Activated T-helper 1 cell treated with Interleukin-2 at 50 U/mL for 16 hours (primary cell): ENCODE measurements at regions not wholly inside any gene's neighbourhood (a gene's known extent, or its start where the extent isn't known, plus 50 kb on each side); places are given as distances from the start of the nearest gene placed in this dataset.
"Not testable (repeated sequence)": the region's sequence is repeated elsewhere in the genome, so short reads cannot be mapped to it uniquely, and the experiment has no call there.

Experiments
- DNase-seq: peaks from one replicate; pipeline ENCODE4 v3.0.0-alpha.2; 2020; ENCODE audit warnings: low read depth

DNA sequence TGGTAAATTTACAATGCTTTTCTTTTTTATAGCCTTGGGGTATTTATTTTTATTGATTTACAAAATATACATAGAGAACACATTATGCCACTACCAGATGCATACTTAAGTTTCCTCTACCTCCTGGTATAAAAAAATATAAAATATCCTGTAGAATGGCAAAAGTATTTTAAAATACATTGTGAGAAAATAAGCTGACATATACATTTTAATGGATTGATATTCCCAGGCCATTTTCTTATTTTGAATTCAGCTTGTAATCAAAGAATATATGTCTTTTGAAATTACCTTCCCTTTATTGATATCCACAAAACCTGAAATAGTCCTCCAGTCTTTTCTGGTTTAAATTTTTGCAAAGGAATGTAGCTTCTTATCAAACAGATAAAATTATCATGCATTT is 923.9 kb downstream of the CDH18 start:
- DNase-seq: no peak

DNA sequence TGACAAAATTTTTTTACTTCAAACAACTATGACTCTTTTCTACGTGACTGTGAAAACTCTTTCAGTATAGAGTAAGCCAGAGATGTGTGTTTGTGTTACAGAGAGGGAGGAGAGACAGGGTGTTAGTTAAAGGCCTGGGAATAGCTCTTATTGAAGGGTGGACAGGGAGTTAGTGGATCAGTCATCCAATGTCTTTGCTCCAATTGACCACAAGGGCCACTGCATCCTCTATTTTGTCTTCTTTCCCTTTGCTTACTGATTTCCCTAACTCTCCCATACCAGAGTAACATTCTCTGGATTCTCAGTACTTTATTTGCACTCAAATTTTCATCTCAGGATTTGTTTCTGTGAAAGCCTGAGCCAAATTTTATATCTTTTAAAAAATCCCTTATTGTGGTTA is 920.3 kb downstream of the CDH18 start:
- no peak for DNase-seq

- no peak for DNase-seq
These were observed 889.6 kb downstream of the CDH18 start for GRCh38 chr5:19098434-19098833.

GRCh38 chr5:19099195-19099594 is 888.8 kb downstream of the CDH18 start:
- DNase-seq: no peak

- no peak for DNase-seq
These were observed 883.1 kb downstream of the CDH18 start for GRCh38 chr5:19104948-19105347.

- no peak for DNase-seq
These were observed 865.1 kb downstream of the CDH18 start for GRCh38 chr5:19122923-19123322.

DNA sequence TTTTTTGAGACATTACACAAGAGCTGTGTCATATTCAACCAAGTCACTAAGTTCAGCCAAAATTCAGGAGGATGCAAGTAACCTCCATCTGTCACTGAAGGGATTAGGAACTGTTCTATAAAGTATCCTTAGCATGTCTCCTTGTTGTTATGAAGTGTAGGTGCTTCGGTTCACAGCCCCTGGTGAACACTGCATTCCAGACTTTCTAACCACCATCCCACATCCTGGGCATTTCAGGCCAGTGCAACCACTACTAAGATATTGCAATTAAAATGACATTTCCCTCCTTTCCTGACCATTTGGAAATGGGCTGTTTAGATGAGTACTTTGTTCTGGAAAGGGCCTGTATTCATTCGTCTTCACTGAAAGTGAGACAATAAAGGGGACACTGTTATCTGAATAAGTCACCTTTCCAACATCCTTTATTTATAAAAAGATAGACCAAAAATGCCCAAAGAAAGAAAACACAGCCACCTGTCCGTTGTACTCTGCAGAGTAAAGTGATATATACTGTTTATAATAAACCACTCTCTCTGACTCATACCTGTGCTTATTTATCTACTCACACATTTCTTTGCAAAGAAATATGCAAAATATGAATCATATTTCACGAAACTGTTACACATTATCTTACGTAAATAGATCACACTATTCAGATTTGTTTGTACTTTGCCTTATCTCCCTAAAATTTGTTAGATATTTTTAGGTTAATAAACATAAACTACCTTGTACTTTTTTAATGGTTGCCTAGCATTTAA is 861.9 kb downstream of the CDH18 start:
- DNase-seq: no peak

DNA sequence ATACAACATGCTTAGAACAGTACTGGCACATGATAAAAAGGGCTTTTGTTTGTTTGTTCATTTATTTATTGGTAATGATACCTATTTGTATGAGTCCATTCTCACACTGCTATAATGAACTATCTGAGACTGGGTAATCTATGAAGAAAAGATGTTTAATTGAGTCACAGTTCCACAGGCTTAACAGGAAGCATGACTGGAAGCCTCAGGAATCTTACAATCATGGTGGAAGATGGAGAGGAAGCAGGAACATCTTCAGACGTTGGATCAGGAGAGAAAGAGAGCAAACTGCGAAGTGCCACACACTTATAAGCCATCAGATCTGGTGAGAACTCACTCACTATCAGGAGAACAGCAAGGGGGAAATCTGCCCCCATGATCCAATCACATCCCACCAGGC is 847.7 kb downstream of the CDH18 start:
- DNase-seq: no peak

DNA sequence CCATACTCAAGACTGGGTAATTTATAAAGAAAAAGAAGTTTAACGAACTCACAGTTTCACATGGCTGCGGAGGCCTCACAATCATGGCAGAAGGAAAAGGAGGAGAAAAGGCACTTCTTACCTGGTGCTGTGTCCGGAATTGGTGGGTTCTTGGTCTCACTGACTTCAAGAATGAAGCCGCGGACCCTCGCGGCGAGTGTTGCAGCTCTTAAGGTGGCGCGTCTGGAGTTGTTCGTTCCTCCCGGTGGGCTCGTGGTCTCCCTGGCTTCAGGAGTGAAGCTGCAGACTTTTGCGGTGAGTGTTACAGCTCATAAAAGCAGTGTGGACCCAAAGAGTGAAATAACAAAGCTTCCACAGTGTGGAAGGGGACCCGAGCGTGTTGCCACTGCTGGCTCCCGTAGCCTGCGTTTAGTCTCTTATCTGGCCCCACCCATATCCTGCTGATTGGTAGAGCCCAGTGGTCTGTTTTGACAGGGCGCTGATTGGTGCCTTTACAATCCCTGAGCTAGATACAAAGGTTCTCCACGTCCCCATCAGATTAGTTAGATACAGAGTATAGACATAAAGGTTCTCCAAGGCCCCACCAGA is 846.0 kb downstream of the CDH18 start:
- DNase-seq: not testable (repeated sequence)

- not testable (repeated sequence) for DNase-seq
These were observed 845.1 kb downstream of the CDH18 start for GRCh38 chr5:19142713-19143414.

DNA sequence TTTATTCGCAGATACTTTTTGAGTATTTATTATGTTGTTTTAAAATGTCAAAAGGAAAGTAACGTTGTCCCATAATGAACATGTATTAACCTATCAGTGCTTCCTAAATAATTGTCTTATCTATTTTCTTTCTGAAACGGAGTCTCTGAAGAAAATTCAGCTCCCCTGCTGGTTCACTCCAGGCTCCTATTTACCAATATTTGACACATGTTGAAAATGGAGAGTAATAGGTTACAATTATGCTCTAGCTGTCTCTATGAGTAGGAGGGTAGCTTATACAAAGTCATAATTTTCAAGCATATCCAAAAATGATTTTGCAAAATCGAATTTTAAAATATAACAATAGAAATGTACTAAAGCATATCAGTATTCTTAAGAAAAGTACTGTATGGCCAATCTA is 844.1 kb downstream of the CDH18 start:
- no peak for DNase-seq

DNA sequence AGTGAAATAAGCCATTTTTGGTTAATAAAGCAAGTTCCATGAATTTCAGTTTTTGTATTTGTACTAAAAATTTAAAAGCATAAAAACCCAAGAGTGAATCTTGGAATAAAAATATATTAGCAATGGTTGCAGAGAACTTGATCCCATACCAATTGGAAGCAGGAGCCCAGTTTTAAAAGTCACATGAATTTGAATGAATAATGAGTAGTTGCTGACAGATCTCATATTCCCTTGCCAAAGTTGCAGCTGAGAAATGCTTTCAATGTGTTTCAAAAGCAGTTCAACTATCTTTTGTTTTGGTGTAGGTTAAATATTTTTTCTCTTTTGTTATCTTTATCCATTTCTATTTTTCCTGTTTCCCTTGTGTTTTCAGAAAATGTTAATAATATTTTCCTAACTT is 818.6 kb downstream of the CDH18 start:
- no peak for DNase-seq

- no peak for DNase-seq
These were observed 815.0 kb downstream of the CDH18 start for GRCh38 chr5:19172926-19173470.

DNA sequence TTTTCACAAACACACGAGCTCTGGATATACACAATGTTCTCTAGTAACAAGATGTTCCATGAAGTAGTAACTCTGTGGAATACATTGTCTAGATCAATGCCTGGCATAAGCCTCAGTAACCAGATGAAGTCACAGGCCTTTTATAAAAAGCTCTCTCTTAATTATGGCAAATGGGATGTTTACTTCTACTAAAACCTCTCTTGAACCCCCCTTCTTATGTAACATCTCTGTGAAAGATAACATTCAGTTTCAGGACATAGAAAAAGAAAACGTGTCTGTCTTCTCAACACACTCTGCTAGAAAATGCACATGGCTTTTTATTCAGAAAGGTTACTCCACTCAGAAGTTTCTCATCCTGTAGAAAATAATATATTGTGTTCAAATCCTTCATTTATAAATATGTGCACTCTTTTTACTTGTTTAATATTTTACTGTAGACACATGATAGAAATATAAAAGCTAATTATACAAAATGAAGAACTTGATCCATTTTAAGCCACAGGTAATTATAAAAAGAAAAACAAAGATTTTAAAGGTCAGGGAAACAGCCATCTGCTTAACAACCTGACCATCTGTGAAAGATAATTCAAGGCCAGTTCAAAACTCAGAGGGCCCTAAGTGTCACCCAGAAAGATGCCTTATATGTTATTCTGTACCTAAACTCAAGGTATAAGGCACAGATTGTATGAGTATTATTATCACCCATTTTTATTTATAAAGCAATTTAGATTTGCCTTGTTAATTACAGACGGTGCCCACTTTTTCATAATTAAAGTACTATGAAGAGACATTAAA is 812.0 kb downstream of the CDH18 start:
- DNase-seq: no peak

DNA sequence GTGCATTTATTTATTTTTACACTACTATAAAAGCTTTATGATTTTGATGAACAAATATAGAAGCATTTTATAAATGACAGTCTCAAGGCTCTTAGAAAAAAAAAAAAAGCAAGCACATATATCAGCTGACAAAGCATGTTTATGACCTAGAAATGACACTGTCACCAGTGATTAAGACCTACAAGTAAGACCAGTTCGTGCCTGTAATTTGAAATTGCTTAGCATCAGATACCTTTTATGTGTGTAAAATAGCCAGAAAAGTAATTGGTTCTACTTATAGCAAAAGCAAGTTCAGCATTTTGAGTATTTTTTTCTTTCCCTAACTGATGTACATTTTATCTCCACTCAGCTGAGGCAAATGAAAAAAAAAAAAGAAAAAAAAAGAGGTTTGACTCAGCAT is 808.4 kb downstream of the CDH18 start:
- no peak for DNase-seq

DNA sequence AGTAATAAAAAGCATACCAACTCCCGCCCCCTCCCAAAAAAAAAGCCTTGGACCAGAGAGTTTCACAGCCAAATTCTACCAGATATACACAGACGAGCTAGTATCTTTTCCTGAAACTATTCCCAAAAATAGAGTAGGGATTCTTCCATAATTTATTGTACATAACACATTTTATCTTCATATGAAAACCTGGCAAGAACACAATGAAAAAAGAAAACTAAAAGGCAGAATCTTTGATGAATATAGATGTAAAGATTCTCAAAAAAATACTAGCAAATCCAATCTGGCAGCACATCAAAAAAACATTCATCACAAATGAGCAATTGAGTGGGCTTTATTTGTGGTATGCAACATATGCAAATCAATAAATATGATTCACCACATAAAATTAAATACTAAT is 798.8 kb downstream of the CDH18 start:
- no peak for DNase-seq

GRCh38 chr5:19193631-19194030 is 794.4 kb downstream of the CDH18 start:
- no peak for DNase-seq

DNA sequence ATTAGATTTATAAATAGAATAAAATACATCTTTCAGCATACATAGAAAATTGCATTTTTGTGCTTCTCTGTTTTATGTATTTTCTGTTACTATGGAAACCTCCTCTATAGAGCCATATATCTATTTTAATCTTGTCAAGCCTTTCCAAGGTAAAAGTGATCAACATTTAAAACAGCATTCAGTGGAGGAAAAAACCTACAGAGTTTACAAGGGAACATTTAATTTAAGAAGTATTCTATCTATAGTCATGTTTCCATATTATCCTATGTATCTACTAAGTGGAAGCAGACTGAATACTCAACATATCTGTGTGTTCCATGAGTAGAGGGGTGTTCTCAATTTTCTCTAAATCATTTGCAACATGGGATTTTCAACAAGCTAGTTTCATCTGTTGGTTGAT is 791.4 kb downstream of the CDH18 start:
- DNase-seq: no peak

GRCh38 chr5:19200251-19200650 is 787.7 kb downstream of the CDH18 start:
- no peak for DNase-seq

GRCh38 chr5:19208397-19208796 is 779.6 kb downstream of the CDH18 start:
- DNase-seq: no peak

DNA sequence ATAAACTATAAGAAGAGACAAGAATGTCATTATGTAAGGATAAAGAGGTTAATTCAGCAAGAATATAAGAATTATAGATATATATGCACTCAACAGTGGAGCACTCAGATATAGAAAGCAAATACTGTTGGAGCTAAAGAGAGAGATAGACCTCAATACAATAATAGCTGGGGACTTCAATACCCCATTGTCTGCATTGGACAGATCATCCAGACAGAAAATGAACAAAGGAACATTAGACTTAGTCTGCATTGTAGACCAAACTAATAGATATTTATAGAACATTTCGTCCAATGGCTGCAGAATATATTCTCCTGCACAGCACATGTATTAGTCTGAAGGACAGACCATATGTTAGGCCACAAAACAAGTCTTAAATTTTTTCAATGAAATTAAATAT is 777.1 kb downstream of the CDH18 start:
- no peak for DNase-seq

GRCh38 chr5:19229179-19229835 is 758.7 kb downstream of the CDH18 start:
- no peak for DNase-seq
